HepG2 (cell line): ENCODE measurements at regions not wholly inside any gene's neighbourhood (a gene's known extent, or its start where the extent isn't known, plus 50 kb on each side); places are given as distances from the start of the nearest gene placed in this dataset.

Source experiments
- ATAC-seq: fragments of 200-7000 bp; cut with Tn5 transposase; 3 replicates; pipeline ENCODE4 v1.9.1; 2020; ENCODE audit warnings: mild to moderate bottlenecking, moderate library complexity
- BruUV-seq: library from RNA; stranded (reverse); fragments of 400-500 nt; replicated peaks from 2 replicates; lab custom pipeline; 2021; lab: Mats Ljungman, UMichigan
- CTCF ChIA-PET: fragments of 300-600 bp; formaldehyde crosslinking; extraction: SDS; loops from one replicate; lab custom pipeline; 2021; ENCODE audit warnings: low total read pairs, inconsistent platforms, low intra/inter-chr PET ratio; lab: Yijun Ruan, JAX
- POLR2A ChIA-PET: fragments of 350-600 bp; sonication (Branson Sonifier 250); formaldehyde crosslinking; loops from one replicate; lab custom pipeline; 2020; ENCODE audit warnings: antibody characterized with exemption, inconsistent platforms; lab: Yijun Ruan, JAX
- DNase-seq: peaks from one replicate; pipeline ENCODE4 v3.0.0-alpha.2; 2015; ENCODE audit warnings: low spot score
- FAIRE-seq: peaks from 3 replicates; lab custom pipeline; 2011; peaks lifted over from hg19 to GRCh38; lab: Jason Lieb, UNC
- H2AFZ ChIP-seq: one replicate; pipeline ENCODE4 v1.6.1; 2011; ENCODE audit warnings: low read length, inconsistent platforms
- H3K27ac ChIP-seq: fragments of 300-600 bp; 3 replicates; pipeline ENCODE4 v1.8.0; 2011; ENCODE audit warnings: mixed run types, mild to moderate bottlenecking, mixed read lengths, low read length, inconsistent platforms; ENCODE audit not compliant: insufficient read depth; ENCODE audit errors: extremely low read length
- H3K27me3 ChIP-seq, 2 experiments: fragments of 200-600 bp in 1 of 2; 2 replicates in 1 of 2; 3 replicates in 1 of 2; pipeline versions ENCODE4 v1.6.0 to v1.8.0; 2011; ENCODE audit warnings: low read length in 2 of 2, mild to moderate bottlenecking in 2 of 2, moderate library complexity in 2 of 2, inconsistent platforms in 1 of 2; ENCODE audit not compliant: insufficient read depth in 2 of 2, control insufficient read depth in 1 of 2
- H3K36me3 ChIP-seq, 2 experiments: fragments of 200-600 bp in 1 of 2; replicated peaks in 1 of 2; 2 replicates in 1 of 2; 3 replicates in 1 of 2; pipeline versions ENCODE4 v1.5.1 to v1.8.0; 2011; ENCODE audit warnings: low read length in 2 of 2, inconsistent platforms in 1 of 2; ENCODE audit not compliant: insufficient read depth in 2 of 2, control insufficient read depth in 1 of 2
- H3K4me1 ChIP-seq: 2 replicates; pipeline ENCODE4 v1.5.1; 2012; ENCODE audit warnings: low read length, inconsistent platforms; ENCODE audit not compliant: insufficient read depth
- H3K4me2 ChIP-seq: 2 replicates; pipeline ENCODE4 v1.6.0; 2011; ENCODE audit warnings: low read depth, low read length, inconsistent platforms
- H3K4me3 ChIP-seq, 3 experiments: fragments of 200-600 bp in 1 of 3; sonication (generic), shearing (Covaris generic) in 1 of 3; replicated peaks in 1 of 3; 2 replicates each; pipeline ENCODE4 v1.5.1; 2011 to 2016; ENCODE audit warnings: low read length in 3 of 3, inconsistent platforms in 2 of 3, low read depth in 2 of 3, mild to moderate bottlenecking in 2 of 3, control low read depth in 1 of 3, mixed read lengths in 1 of 3; ENCODE audit not compliant: insufficient read depth in 1 of 3
- H3K79me2 ChIP-seq: one replicate; pipeline ENCODE4 v1.6.1; 2011; ENCODE audit warnings: low read length, inconsistent platforms; ENCODE audit not compliant: insufficient read depth
- H3K9ac ChIP-seq: 2 replicates; pipeline ENCODE4 v1.6.0; 2011; ENCODE audit warnings: mild to moderate bottlenecking, low read depth, low read length, inconsistent platforms; ENCODE audit not compliant: insufficient read depth
- H3K9me3 ChIP-seq: 2 replicates; pipeline ENCODE4 v1.5.1; 2012; ENCODE audit warnings: mild to moderate bottlenecking, low read length
- H4K20me1 ChIP-seq: 2 replicates; pipeline ENCODE4 v1.6.0; 2011; ENCODE audit warnings: inconsistent platforms, mild to moderate bottlenecking, low read length, moderate library complexity; ENCODE audit not compliant: insufficient read depth
- ATAD3A ChIP-seq: sonication (generic); formaldehyde crosslinking; IDR thresholded peaks from 2 replicates; pipeline ENCODE4 v1.4.0; 2020; ENCODE audit warnings: missing genetic modification reagents
- ATM ChIP-seq: fragments of 450-650 bp; IDR thresholded peaks from 2 replicates; pipeline ENCODE4 v1.7.1; 2017; ENCODE audit warnings: mild to moderate bottlenecking, borderline replicate concordance
- BHLHE40 ChIP-seq: IDR thresholded peaks from 2 replicates; pipeline ENCODE4 v1.6.1; 2011; ENCODE audit warnings: low read length, improper control_type of control experiment
- CBFB ChIP-seq: sonication (generic); formaldehyde crosslinking; IDR thresholded peaks from 2 replicates; pipeline ENCODE4 v1.4.0; 2020; ENCODE audit warnings: missing genetic modification reagents
- MIXL1 ChIP-seq: IDR thresholded peaks from 2 replicates; pipeline ENCODE4 v1.6.1; 2016
- PBX2 ChIP-seq: IDR thresholded peaks from 2 replicates; pipeline ENCODE4 v1.6.1; 2016; ENCODE audit warnings: control low read depth
- SIX1 ChIP-seq: sonication (generic); formaldehyde crosslinking; IDR thresholded peaks from 2 replicates; pipeline ENCODE4 v1.4.0; 2020; ENCODE audit warnings: missing genetic modification reagents, borderline replicate concordance
- SSRP1 ChIP-seq: IDR thresholded peaks from 2 replicates; pipeline ENCODE4 v1.6.1; 2016; ENCODE audit warnings: control low read depth
- TOE1 ChIP-seq: sonication (generic); formaldehyde crosslinking; IDR thresholded peaks from 2 replicates; pipeline ENCODE4 v1.4.0; 2020; ENCODE audit warnings: mild to moderate bottlenecking, missing genetic modification reagents
- ZNF251 ChIP-seq: sonication (generic); formaldehyde crosslinking; IDR thresholded peaks from 2 replicates; pipeline ENCODE4 v1.9.0; 2021; ENCODE audit warnings: mild to moderate bottlenecking, missing genetic modification reagents
- ZNF253 ChIP-seq: sonication (generic); formaldehyde crosslinking; IDR thresholded peaks from 2 replicates; pipeline ENCODE4 v1.8.0; 2022; ENCODE audit warnings: mild to moderate bottlenecking, missing genetic modification reagents, borderline replicate concordance
- ZNF468 ChIP-seq: sonication (generic); formaldehyde crosslinking; IDR thresholded peaks from 2 replicates; pipeline ENCODE4 v1.8.0; 2022; ENCODE audit warnings: mild to moderate bottlenecking, moderate library complexity, missing genetic modification reagents
- ZNF629 ChIP-seq: sonication (generic); formaldehyde crosslinking; conservative IDR thresholded peaks from 2 replicates; pipeline ENCODE4 v1.5.0; 2020; ENCODE audit warnings: missing genetic modification reagents
- WGBS: methylation state at CpG from one replicate; pipeline ENCODE4 v1.1.6; 2017; ENCODE audit warnings: low lambda C conversion rate; 5-methylcytosine and 5-hydroxymethylcytosine counted together
- in situ Hi-C: cut with HindIII; loops from 2 replicates; pipeline ENCODE4 v1.10.0; 2017; ENCODE audit warnings: low pct_unique_long_range_greater_than_20kb; ENCODE audit not compliant: extremely low pct_ligation_motif_present
- intact Hi-C: fragments of 100-400 bp; cut with micrococcal nuclease; formaldehyde crosslinking; loops from one replicate; pipeline ENCODE4 v1.10.0; 2022; ENCODE audit not compliant: unreplicated experiment

- WGBS, result 36% methylated on average over 3 of the region's 3 CpGs
- no peak for FAIRE-seq
- Histone ChIP-seq H3K9me3 (no peaks in the 10 kb centered on the region), H3K27ac (no peak overlapping the region), H3K4me3 (no peak overlapping the region), H2AFZ (no peak overlapping the region), H3K36me3 (no peaks in the 10 kb centered on the region), H3K27me3 (peaks cover 0 to 7% of the 10 kb centered on the region in 2 experiments; a peak in 2 of 5 replicates), H3K79me2 (no peaks in the 10 kb centered on the region), H3K4me1 (no peaks in the 10 kb centered on the region), H3K9ac (no peak overlapping the region), H4K20me1 (no peaks in the 10 kb centered on the region), H3K4me2 (no peak overlapping the region)
- DNase-seq, result no peak
- ChIA-PET CTCF (no interaction called here), POLR2A (no interaction called here)
- BruUV-seq, result no TSS peak
- intact Hi-C loops, result no loop called here
- in situ Hi-C loops, result no loop called here
- ATAC-seq, result no peak
- no peak for TF ChIP-seq BHLHE40
- TF ChIP-seq PBX2 (CRISPR knock-in tag), result no peak
- TF ChIP-seq ATM, result no peak
- no peak for TF ChIP-seq ATAD3A (CRISPR knock-in tag)
- no peak for TF ChIP-seq ZNF251 (CRISPR knock-in tag)
- no peak for TF ChIP-seq ZNF629 (CRISPR knock-in tag)
- TF ChIP-seq CBFB, result no peak
- TF ChIP-seq ZNF468 (CRISPR knock-in tag), result no peak
- TF ChIP-seq SIX1 (CRISPR knock-in tag), result no peak
These were observed 242.3 kb upstream of the NOCT start for GRCh38 chr4:138773321-138773720.

GRCh38 chr4:138772366-138772765, 243.2 kb upstream of the NOCT start:
- Histone ChIP-seq H3K36me3 (no peaks in the 10 kb centered on the region), H3K4me2 (no peak overlapping the region), H2AFZ (no peak overlapping the region), H4K20me1 (no peaks in the 10 kb centered on the region), H3K27ac (no peak overlapping the region), H3K9me3 (no peaks in the 10 kb centered on the region), H3K4me1 (no peaks in the 10 kb centered on the region), H3K79me2 (no peaks in the 10 kb centered on the region), H3K4me3 (no peak overlapping the region), H3K9ac (no peak overlapping the region), H3K27me3 (peaks cover 0 to 7% of the 10 kb centered on the region in 2 experiments; a peak in 2 of 5 replicates)
- ChIA-PET POLR2A (no interaction called here), CTCF (no interaction called here)
- no TSS peak for BruUV-seq
- in situ Hi-C loops, result no loop called here
- no peak for DNase-seq
- intact Hi-C loops, result no loop called here
- TF ChIP-seq SSRP1 (no peak), MIXL1 (CRISPR knock-in tag) (no peak), ZNF253 (CRISPR knock-in tag) (no peak), TOE1 (CRISPR knock-in tag) (no peak)
- FAIRE-seq, result no peak
- ATAC-seq, result no peak
